ENCODE measurements at regions not wholly inside any gene's neighbourhood (a gene's known extent, or its start where the extent isn't known, plus 50 kb on each side); places are given as distances from the start of the nearest gene placed in this dataset.

- TF ChIP-seq TAF1 (IDR thresholded peaks at IDR 0.05; ENCODE audit: borderline replicate concordance, low read depth, low read length), result no peak
- no peak for TF ChIP-seq POLR2A (IDR thresholded peaks at IDR 0.05; ENCODE audit: low read depth, low read length)
Observed at GRCh38 chr10:25858076-25858475, 76.0 kb upstream of the MYO3A start.
